ENCODE measurements at regions not wholly inside any gene's neighbourhood (a gene's known extent, or its start where the extent isn't known, plus 50 kb on each side); places are given as distances from the start of the nearest gene placed in this dataset.

GRCh38 chr15:96418146-96418545 lies 87.6 kb downstream of the NR2F2 start:
- TF ChIP-seq NR3C1 (CRISPR knock-in tag; conservative IDR thresholded peaks at IDR 0.05; ENCODE audit: low read depth): no peak
- no peak for TF ChIP-seq CTCF (IDR thresholded peaks at IDR 0.05)
- no peak for TF ChIP-seq ESRRA (CRISPR knock-in tag; IDR thresholded peaks at IDR 0.05; ENCODE audit: borderline replicate concordance)
- no peak for TF ChIP-seq NFE2L1 (CRISPR knock-in tag; IDR thresholded peaks at IDR 0.05)
- TF ChIP-seq FOXJ3 (CRISPR knock-in tag; IDR thresholded peaks at IDR 0.05; ENCODE audit: borderline replicate concordance): no peak
- TF ChIP-seq CREM (CRISPR knock-in tag; IDR thresholded peaks at IDR 0.05): no peak
- TF ChIP-seq, protein P1, sequence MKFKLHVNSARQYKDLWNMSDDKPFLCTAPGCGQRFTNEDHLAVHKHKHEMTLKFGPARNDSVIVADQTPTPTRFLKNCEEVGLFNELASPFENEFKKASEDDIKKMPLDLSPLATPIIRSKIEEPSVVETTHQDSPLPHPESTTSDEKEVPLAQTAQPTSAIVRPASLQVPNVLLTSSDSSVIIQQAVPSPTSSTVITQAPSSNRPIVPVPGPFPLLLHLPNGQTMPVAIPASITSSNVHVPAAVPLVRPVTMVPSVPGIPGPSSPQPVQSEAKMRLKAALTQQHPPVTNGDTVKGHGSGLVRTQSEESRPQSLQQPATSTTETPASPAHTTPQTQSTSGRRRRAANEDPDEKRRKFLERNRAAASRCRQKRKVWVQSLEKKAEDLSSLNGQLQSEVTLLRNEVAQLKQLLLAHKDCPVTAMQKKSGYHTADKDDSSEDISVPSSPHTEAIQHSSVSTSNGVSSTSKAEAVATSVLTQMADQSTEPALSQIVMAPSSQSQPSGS (CRISPR knock-in tag; IDR thresholded peaks at IDR 0.05; ENCODE audit: borderline replicate concordance, low read depth): no peak
- no peak for TF ChIP-seq KAT7 (CRISPR knock-in tag; IDR thresholded peaks at IDR 0.05; ENCODE audit: borderline replicate concordance)
- no peak for TF ChIP-seq CREB1 (CRISPR knock-in tag; IDR thresholded peaks at IDR 0.05)
- no peak for TF ChIP-seq ZNF138 (CRISPR knock-in tag; conservative IDR thresholded peaks at IDR 0.05)

All from WTC11 (cell line).